ENCODE measurements at regions not wholly inside any gene's neighbourhood (a gene's known extent, or its start where the extent isn't known, plus 50 kb on each side); places are given as distances from the start of the nearest gene placed in this dataset.
A peak's percentile ranks its signal among the peaks of the same experiment; 100 is the strongest.

- TF ChIP-seq CTCF (IDR thresholded peaks at IDR 0.05 in 4 of 5, conservative IDR thresholded peaks at IDR 0.05 in 1 of 5): no peak
- no peak for TF ChIP-seq POLR2A (IDR thresholded peaks at IDR 0.05)
- H3K4me1 ChIP-seq: peaks cover 10 to 12% of the 10 kb centered on the region in 2 donors
- H3K4me3 ChIP-seq: peak overlapping the region in 2 of 4 donors; percentile 17 to 40
- peak overlapping the region in 3 of 4 donors; percentile 36 to 49 (median 38) for H3K27ac ChIP-seq
- peak; percentile 16 to 41 for DNase-seq
- in situ Hi-C loops (cut with MboI; ENCODE audit: low sequenced_read_pairs in 4 of 4): no loop called here
- H3K27me3 ChIP-seq: no peaks in the 10 kb centered on the region
- intact Hi-C loops (cut with DNase I; ENCODE audit: low total_unique reads): no loop called here
- no peaks in the 10 kb centered on the region for H3K36me3 ChIP-seq
- no peaks in the 10 kb centered on the region for H3K9me3 ChIP-seq
- peak; percentile 98 to 99 for ATAC-seq
These were observed 209.6 kb downstream of the BUD13 start for GRCh38 chr11:116563028-116563711.

GRCh38 chr11:116560589-116560988, 212.2 kb downstream of the BUD13 start:
- Histone ChIP-seq H3K4me1 (peaks cover 10 to 12% of the 10 kb centered on the region in 2 donors), H3K9me3 (no peaks in the 10 kb centered on the region), H3K36me3 (no peaks in the 10 kb centered on the region), H3K27ac (no peak overlapping the region), H3K27me3 (no peaks in the 10 kb centered on the region), H3K4me3 (no peak overlapping the region)
- ATAC-seq: no peak
- DNase-seq: no peak
- intact Hi-C loops (cut with DNase I; ENCODE audit: low total_unique reads): no loop called here
- TF ChIP-seq CTCF (IDR thresholded peaks at IDR 0.05 in 4 of 5, conservative IDR thresholded peaks at IDR 0.05 in 1 of 5) (no peak), POLR2A (IDR thresholded peaks at IDR 0.05) (no peak)
- in situ Hi-C loops (cut with MboI; ENCODE audit: low sequenced_read_pairs in 4 of 4): no loop called here

GRCh38 chr11:116558504-116559211, 214.1 kb downstream of the BUD13 start:
- in situ Hi-C loops (cut with MboI; ENCODE audit: low sequenced_read_pairs in 4 of 4): no loop called here

GRCh38 chr11:116557282-116557681, 215.5 kb downstream of the BUD13 start:
- DNase-seq (no peak), ATAC-seq (no peak)
- Histone ChIP-seq H3K27ac (no peak overlapping the region), H3K9me3 (no peaks in the 10 kb centered on the region), H3K4me3 (no peak overlapping the region), H3K36me3 (no peaks in the 10 kb centered on the region), H3K27me3 (no peaks in the 10 kb centered on the region), H3K4me1 (no peaks in the 10 kb centered on the region)
- in situ Hi-C loops (cut with MboI; ENCODE audit: low sequenced_read_pairs in 4 of 4): no loop called here
- TF ChIP-seq CTCF (IDR thresholded peaks at IDR 0.05 in 4 of 5, conservative IDR thresholded peaks at IDR 0.05 in 1 of 5) (no peak), POLR2A (IDR thresholded peaks at IDR 0.05) (no peak)
- intact Hi-C loops (cut with DNase I; ENCODE audit: low total_unique reads): no loop called here

More at GRCh38 chr11:116558504-116559211, 214.1 kb downstream of the BUD13 start:
- Histone ChIP-seq H3K9me3 (no peaks in the 10 kb centered on the region), H3K36me3 (no peaks in the 10 kb centered on the region), H3K27ac (no peak overlapping the region), H3K4me3 (no peak overlapping the region), H3K4me1 (peaks cover 5 to 8% of the 10 kb centered on the region in 2 donors), H3K27me3 (no peaks in the 10 kb centered on the region)
- ATAC-seq (no peak), DNase-seq (no peak)
- TF ChIP-seq POLR2A (IDR thresholded peaks at IDR 0.05) (no peak), CTCF (IDR thresholded peaks at IDR 0.05 in 4 of 5, conservative IDR thresholded peaks at IDR 0.05 in 1 of 5) (no peak)
- intact Hi-C loops (cut with DNase I; ENCODE audit: low total_unique reads): no loop called here

Data from gastrocnemius medialis (tissue), 4 donors.